ENCODE measurements at regions not wholly inside any gene's neighbourhood (a gene's known extent, or its start where the extent isn't known, plus 50 kb on each side); places are given as distances from the start of the nearest gene placed in this dataset.

DNA sequence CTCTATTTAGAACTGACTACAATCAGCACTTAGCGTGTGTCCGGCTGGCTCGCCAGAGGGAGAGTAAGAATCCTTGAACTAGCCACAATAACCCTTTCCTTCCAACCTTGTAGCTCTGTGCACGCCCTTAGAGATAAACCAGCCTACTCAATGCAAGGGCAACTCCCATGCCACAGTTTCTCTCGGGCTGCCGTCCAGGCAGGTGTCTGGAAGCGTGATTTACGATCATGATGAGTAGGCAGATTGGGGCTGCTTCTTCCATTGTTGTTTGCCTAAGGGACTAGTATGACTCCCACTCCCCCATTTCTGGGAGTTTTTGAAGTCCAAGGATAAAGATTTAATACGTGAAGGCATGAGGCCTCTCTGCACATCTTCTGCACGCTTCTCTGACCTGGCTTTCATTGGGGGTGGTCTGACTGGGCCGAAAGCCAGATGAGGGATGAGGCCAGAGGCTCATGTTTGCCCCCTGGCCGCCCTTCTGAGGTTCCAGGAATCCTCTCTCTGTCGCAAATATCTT lies 134.0 kb upstream of the MYO10 start:
- no peak overlapping the region for H3K4me3 ChIP-seq (replicated peaks; ENCODE audit: low read depth, low read length)
- no peak for DNase-seq (ENCODE audit: extremely low read depth, insufficient read length)
- no peak for TF ChIP-seq CTCF (IDR thresholded peaks at IDR 0.05; ENCODE audit: insufficient read depth, low read length, poor library complexity, severe bottlenecking)
- H3K36me3 ChIP-seq (ENCODE audit: control insufficient read depth, insufficient read depth, low read length): no peaks in the 10 kb centered on the region
- no peaks in the 10 kb centered on the region for H3K27me3 ChIP-seq (replicated peaks; ENCODE audit: control insufficient read depth, insufficient read depth, low read length)

- Histone ChIP-seq H3K27me3 (replicated peaks; ENCODE audit: control insufficient read depth, insufficient read depth, low read length) (no peaks in the 10 kb centered on the region), H3K36me3 (ENCODE audit: control insufficient read depth, insufficient read depth, low read length) (no peaks in the 10 kb centered on the region), H3K4me3 (replicated peaks; ENCODE audit: low read depth, low read length) (no peak overlapping the region)
- no peak for TF ChIP-seq CTCF (IDR thresholded peaks at IDR 0.05; ENCODE audit: insufficient read depth, low read length, poor library complexity, severe bottlenecking)
- no peak for DNase-seq (ENCODE audit: extremely low read depth, insufficient read length)
Observed at GRCh38 chr5:17070647-17071046, 134.6 kb upstream of the MYO10 start.

DNA sequence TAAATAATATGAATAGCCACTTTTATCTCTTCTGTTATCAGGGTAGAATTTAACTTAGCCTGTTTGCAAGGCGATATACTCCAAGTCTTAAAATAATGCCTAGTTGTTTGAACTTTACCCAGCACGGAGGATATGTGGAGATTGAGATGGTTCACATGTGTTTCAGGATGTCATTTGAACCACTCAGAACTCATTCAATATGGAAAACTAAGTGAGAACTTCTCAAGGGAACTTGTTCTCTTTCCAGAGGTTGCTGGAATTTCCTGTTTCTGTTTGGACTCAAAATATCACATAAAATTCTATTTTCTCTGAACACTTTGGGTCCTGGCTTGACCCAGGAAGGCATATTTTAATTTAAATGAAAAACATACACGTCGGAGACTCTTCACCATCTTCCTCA lies 139.1 kb upstream of the MYO10 start:
- no peaks in the 10 kb centered on the region for H3K27me3 ChIP-seq (replicated peaks; ENCODE audit: control insufficient read depth, insufficient read depth, low read length)

GRCh38 chr5:17076272-17076671 lies 140.2 kb upstream of the MYO10 start:
- H3K36me3 ChIP-seq (ENCODE audit: control insufficient read depth, insufficient read depth, low read length): no peaks in the 10 kb centered on the region
- no peak for DNase-seq (ENCODE audit: extremely low read depth, insufficient read length)
- no peak overlapping the region for H3K4me3 ChIP-seq (replicated peaks; ENCODE audit: low read depth, low read length)
- H3K27me3 ChIP-seq (replicated peaks; ENCODE audit: control insufficient read depth, insufficient read depth, low read length): no peaks in the 10 kb centered on the region
- TF ChIP-seq CTCF (IDR thresholded peaks at IDR 0.05; ENCODE audit: insufficient read depth, low read length, poor library complexity, severe bottlenecking): no peak

More for the DNA sequence above, 139.1 kb upstream of the MYO10 start:
- Histone ChIP-seq H3K4me3 (replicated peaks; ENCODE audit: low read depth, low read length) (no peak overlapping the region), H3K36me3 (ENCODE audit: control insufficient read depth, insufficient read depth, low read length) (no peaks in the 10 kb centered on the region)
- TF ChIP-seq CTCF (IDR thresholded peaks at IDR 0.05; ENCODE audit: insufficient read depth, low read length, poor library complexity, severe bottlenecking): no peak
- DNase-seq (ENCODE audit: extremely low read depth, insufficient read length): no peak

DNA sequence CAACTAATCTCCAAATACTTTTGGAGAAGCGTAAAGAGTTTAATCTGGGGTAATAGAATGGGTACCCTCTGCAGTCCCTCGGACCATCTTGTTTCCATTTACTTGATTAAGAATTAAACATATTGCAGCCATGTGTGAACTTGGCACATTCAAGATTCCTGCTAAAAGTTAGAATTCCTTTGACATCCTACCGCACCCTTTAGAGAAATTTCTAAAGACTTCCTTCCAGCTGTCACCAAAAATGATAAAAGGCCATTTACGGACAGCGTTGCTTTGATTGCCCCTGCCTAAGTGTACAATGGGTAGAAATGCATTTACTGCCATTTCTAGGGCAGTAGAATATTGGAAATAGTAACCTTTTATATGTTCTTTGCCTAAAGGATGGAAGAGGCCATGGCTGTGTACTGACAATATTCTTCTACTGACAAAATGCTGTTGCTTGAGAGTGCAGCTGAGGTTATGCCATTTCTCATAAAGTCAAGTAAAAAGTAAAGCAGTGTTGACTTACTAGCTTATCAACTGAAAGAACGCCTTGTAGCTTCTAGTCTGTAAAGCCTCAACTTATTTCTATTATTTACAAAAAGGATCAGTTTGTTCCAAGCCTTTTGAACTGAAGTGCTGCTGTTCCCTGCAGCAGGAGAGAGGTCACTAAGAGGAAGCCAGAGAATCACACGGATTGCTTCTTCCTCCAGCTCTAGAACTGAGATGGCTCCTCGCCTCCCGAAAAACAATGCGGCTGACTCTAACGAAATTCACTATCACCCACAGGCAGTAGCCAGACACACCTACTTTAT lies 139.8 kb upstream of the BASP1 start:
- H3K36me3 ChIP-seq (ENCODE audit: control insufficient read depth, insufficient read depth, low read length): no peaks in the 10 kb centered on the region
- H3K27me3 ChIP-seq (replicated peaks; ENCODE audit: control insufficient read depth, insufficient read depth, low read length): no peaks in the 10 kb centered on the region
- TF ChIP-seq CTCF (IDR thresholded peaks at IDR 0.05; ENCODE audit: insufficient read depth, low read length, poor library complexity, severe bottlenecking): no peak
- no peak for DNase-seq (ENCODE audit: extremely low read depth, insufficient read length)
- no peak overlapping the region for H3K4me3 ChIP-seq (replicated peaks; ENCODE audit: low read depth, low read length)
